MV-4-11 (cell line): ENCODE measurements at regions not wholly inside any gene's neighbourhood (a gene's known extent, or its start where the extent isn't known, plus 50 kb on each side); places are given as distances from the start of the nearest gene placed in this dataset.
"Not testable (repeated sequence)": the region's sequence is repeated elsewhere in the genome, so short reads cannot be mapped to it uniquely, and the experiment has no call there.

Source experiments
- DNase-seq: peaks from one replicate; lab custom pipeline; 2025; lab: John Stamatoyannopoulos, UW

DNA sequence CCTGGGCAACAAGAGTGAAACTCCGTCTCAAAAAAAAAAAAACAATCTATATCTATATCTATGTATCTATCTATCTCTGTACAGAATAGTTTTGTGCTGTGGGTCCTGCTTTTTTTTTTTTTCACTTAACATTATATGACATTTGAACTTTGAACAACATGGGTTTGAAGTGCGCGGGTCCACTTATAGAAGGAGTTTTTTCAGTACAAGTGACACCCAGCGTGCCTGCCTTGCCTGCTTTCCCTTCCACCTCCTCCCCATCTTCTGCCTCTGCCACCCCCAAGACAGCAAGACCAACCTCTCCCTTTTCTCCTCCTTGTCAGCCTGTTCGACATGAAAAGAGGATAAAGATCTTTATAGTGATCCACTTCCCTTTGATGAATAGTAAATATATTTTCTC, 102.2 kb upstream of the KCNG1 start:
- DNase-seq, result no peak

DNA sequence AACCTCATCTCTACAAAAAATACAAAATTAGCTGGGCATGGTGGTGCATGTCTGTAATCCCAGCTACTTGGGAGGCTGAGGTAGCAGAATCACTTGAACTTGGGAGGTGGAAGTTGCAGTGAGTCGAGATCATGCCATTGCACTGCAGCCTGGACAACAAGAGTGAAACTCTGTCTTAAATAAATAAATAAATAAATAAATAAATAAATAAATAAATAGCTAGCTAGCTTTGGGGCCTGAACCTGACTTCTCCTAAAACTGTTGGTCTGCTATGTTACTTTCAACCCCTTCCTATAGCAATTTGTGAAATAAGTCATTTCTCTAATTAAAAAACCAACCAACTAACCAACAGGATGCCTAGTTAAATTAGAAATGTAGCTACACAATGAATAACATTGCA, 101.0 kb upstream of the KCNG1 start:
- not testable (repeated sequence) for DNase-seq

DNA sequence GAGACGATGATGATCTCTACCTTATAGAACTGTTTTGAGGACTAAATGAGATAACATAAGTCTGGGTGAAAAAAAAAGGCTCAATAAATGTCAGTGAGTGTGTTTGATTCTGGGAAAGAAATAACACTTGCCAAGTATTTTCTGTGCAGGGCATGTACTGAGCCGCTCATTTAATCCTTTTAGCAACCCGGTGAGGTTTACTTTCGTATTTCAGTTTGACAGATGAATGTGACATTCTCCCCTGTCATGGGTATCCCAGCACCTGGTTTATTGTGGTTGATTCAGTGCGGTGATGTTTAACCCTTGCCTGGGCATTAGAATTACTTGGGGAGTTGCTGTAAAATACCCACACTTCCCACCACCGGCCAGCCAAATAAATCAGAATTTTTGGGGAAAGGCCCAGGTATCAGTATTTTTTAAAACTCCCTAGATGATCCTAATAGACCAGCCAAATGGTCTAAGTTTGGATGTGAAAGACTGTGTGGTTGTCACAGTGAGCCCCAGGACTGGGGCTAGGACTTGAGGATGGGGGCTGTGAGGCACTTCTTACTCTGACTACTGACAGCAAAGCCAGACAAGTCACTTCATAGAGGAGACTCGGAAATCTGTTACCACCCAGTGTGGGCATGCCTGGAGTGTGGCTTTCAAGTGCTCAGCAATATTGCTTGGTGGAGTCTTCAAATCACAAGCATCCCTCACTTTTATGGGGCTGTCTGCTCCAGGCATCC, 100.2 kb upstream of the KCNG1 start:
- no peak for DNase-seq

DNA sequence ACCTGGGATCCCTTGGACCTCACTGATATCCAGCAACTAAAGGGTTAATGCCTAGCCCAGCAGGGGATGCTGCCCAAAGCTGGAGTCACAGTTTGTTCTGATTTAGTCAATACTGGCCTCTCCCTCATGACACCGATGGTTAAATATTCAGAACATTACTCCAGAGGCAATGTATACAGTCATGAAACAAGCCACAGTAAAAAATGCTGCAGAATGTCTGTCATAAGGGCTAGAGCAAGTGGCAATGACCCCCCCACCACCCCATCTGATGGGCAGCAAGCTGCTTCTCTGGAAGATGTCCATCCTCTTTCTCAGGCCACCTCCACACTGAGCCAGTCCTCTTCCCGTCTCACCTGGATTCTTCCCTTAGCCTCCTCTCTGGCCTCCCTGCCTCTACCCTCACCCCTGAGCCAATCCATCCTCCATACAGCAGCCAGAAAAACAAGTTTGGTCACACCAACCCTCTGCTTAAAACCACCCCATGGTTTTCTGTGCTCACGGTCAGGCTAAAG, 99.0 kb upstream of the KCNG1 start:
- no peak for DNase-seq

DNA sequence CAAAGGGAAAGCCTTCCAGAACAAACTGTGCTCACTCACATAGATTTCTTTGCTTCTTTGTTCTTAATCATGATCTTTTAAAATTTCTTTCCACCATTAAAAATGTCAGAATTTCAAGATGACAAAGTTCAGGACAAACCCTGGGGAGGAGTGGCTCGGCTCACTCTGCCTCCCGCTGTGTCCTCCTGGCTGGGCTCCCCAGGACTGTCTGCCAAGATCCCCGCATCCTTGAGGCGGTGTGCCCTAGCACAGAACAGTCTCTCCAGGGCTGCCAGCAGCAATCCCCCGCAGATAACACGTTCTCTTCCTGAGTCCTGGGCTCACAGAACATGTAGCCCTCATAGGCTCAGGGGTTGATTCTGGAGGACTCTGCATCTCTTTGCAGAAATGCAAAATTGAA, 98.4 kb upstream of the KCNG1 start:
- DNase-seq, result no peak

DNA sequence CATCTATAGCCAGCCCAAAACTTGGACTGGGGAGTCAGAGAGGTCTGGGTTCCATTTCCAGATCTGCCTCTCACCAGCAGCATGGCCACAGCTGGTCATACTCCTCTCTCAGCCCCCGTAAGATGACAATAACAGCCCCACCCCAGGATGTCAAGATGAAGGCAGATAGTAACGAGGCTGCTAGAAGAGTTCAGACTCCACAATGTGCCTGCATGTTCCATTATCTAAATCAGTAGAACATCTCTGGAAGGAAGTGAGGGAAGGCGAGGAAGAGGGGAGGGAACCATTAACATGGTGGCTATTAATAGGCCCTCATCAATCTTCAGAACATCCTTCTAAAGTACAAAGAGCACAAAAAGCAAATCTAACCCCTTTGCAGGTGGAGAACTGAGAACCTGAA, 98.0 kb upstream of the KCNG1 start:
- no peak for DNase-seq

DNA sequence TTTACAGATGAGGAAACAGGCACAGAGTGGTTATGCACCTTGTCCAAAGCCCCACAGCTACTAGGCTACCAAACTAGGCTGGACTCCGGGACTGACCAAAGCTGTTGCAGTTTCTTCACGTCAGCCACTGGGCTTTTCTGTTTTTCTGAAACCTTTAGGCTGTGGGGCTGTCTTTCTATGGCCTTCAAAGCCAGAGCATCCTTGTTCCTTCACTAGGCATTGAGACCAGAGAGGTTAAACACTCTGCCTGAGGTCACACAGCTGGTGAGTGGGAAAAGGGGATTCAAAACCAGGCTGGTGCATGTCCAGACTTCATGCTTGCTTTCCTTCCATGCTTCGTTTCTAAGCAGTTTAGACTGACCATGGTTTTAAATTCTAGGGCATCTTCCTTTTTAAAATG, 97.5 kb upstream of the KCNG1 start:
- no peak for DNase-seq

DNA sequence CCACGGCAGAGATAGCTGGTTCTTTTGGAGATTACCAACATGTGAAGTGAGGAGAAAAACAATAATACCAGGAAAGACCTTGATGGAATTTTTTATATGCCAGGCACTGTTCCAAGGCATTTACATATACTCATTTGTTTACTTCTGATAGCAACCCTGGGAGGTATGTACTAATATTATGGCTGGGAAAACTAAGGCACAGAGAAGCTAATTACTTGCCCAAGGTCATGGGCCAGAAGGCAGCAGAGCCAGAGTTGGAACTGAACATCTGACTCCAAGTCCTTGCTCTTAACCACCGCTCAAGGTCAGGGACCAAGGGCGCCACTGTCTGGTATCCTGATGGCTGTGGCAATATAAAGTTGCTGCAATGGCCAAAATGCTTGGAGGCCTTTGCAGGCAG, 97.0 kb upstream of the KCNG1 start:
- no peak for DNase-seq

DNA sequence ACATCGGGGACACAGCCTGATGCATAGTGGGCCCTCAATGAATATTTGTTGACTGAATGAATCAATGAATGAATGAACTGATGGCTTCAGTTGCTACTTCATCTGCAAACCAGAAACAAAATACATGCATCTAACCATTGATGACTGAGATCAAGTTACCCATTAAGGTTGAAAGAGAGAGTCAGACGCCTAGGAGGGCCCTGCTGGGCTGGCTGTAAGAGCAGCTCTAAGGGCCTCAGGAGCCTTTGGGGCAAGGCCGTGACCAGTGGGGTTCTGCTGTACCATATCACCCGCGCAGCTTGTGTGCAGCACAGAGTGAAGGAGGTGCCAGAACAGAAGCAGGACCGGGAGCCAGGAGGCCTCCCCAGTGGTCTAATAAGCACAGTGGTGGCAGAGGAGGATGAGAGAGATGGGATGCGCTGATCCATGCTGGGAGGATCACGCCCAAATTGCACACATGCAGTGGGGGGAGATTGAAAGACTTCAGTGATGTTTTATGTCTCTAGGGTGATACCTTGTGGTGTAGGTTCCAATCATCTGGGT, 96.1 kb upstream of the KCNG1 start:
- DNase-seq, result no peak

DNA sequence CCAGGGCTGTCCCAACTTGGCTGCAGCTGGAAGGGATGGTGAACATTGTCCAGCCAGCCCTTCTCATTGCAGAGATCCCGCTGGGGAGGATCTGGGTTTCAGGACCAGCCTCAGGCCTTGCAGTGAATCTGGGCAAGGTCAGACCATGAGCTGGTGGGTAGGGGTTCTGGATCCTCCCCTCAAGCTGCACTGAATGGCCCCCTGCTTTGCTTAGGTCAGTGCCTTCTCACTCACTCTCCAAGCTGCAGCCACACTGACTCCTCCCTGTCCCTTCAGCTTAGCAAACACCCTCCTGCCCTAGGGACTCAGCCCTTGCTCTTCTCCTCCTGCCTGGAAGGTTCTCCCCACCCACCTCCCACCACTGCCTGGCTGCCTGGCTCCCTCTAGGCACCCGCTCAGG, 95.3 kb upstream of the KCNG1 start:
- no peak for DNase-seq

DNA sequence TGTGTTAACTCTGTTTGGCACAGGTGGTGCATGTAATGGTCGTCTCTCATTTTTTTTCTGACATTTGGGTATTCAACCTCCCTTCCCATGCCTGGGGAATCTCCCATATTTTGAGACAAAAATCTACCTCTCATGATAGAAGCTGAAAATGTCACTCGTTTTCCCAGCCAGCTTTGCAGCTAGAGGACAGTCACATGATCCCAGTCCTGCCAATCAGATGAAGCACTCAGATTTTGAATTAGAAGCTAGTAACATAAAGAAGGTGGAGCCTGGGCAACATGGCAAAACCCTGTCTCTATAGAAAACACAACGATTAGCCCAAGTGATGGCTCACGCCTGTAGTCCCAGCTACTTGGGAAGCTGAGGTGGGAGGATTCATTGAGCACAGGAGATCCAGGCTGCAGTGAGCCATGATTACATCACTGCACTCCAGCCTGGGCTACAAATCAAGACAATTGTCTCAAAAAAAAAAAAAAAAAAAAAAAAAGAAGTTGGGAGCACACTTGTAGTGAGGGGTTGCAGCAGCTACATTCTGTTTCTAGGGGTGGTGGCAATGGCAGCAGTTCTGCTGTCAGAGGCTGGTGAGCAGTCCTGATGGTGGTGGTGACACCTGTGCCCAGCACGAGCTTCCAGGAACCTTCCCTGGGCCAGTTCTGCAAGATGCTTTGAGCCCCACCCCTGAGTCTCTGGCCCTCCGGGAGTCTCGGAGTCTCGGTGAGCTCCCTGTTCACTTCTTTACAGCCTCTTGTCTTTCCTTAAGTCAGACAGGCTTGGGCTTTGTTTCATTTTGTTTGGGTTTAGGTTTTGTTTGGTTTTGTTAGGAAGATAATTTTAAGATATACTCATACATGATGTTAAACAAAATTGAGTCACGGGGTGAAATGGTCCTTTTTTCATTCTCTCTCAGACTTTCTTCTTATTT, 94.1 kb upstream of the KCNG1 start:
- no peak for DNase-seq

DNA sequence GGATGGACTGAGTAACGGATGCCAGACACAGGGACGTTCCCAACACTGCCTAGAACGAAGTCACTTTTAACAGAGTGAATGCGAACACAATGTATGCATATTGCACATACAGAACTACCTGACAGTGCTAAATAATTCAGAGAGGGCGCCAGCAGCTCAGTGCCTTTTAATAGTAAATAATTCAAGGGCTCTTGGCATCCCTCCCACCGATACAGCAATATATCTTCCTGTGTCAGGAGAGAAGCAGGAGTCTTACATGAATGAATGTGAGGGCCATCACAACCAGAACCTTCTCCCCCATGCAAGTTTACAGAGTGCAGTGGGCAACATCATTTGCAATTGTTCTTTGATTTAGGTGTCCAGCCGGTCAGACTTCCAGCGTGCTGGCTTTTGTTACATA, 88.4 kb upstream of the KCNG1 start:
- DNase-seq, result no peak

DNA sequence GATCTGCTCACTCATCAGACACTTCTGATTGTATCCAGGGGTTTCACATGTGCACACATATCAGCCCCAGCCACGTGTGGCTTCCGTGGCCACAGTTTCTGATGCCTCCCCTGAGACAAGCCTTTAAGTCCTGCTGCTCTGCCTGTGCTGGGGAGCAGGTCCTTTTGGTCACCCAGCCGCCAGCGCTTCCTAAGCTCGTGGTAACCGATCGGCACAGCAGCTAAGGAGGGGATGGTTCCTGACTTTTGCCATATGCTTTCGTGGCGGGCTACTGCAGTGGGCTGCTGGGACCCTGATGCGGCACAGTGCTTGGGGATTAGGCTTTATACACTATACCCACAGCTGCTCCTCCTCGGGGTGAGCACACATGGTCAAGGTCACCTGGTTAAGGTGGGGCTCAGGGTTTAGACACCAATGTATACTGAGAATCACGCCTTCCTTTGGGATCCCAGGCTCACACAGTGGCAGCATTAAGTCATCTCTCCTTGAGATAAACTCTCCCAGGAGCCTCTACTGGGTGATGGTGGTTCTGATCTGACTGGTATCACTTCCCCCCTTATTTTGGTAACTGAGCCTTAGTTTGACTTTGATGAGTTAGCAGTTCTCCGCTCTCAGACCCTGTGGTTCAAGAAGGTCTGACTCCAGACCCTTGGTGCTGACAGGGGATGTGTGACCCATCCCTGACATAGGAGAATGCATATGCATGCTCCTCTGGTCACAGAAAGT, 85.9 kb upstream of the KCNG1 start:
- peak; percentile 21 for DNase-seq

DNA sequence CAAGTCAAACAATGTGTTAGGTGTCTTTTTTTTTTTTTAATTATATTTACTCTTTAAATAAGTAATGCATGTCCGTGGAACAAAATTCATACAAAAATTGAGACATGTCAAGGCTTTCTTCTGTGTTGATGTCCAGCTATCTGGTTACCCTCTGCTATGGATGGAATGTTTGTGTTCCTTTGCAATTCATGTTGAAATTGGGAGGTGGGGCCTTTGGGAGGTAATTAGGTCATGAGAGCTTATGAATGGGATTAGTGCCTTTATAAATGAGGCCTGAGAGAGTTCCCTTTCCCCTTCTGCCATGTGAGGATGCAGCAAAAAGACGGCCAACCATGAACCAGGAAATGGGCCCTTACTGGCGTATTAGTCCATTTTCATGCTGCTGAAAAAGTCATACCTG, 83.1 kb upstream of the KCNG1 start:
- DNase-seq, result no peak

DNA sequence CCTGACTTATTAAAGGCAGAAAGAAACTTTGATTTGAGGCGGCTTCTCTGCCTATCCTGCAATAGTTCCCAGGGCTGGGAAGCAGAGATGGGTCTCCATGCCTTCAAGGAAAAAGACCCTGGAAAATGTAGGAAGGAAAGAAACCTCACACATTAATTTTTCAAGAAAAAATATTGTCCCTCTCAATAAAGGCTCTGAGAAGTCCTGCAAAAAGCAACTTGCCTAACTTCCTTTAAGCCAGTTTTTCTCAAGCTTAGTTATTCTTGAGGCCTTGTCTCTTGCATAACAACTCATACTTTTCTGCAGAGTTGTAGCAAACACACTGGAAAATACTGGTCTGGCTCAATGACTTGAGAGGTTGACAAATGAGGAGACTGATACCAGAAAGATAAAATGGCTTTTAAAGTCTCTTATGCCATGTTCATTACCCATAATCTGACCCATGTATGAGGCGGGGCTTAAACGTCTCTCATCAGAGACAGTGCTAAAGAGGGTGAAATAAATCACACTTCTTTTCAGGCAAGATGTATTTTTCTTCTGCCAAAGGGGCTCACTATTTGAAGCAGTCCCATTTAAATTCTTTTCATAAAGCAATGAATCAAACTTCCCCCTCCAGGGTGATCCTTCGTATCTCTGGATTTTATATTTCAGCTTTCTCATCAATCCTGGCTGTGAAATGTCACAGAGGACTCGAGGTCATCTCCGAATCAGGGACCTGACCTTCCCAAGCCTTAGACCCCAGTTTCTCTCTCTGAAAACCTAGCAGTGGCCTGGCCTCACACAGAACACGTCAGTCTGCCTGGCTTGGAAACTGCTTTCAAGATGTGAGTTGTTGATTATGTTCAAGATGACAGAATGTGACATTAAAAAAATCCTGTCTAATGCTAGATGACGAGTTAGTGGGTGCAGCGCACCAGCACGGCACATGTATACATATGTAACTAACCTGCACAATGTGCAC, 82.3 kb upstream of the KCNG1 start:
- peak; percentile 1 for DNase-seq

DNA sequence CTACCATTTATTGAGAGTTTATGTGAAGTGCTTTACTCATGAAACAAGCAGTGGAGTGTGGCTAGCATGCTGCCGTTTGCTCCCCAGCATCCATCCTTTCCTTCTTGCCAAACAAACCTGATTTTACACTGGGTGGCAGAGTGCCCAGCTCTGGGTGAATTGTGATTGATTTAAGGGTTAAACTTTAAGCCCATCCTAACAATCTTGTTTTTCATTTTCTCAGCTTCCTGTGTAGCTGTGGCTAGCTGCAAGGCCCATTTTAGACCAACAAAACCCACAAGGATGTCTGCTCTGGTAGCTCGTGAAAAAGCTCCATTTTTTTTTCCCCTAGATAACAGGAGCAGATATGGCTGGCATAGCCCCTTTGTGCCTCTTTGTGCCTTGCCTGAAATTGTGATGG, 77.7 kb upstream of the KCNG1 start:
- no peak for DNase-seq

DNA sequence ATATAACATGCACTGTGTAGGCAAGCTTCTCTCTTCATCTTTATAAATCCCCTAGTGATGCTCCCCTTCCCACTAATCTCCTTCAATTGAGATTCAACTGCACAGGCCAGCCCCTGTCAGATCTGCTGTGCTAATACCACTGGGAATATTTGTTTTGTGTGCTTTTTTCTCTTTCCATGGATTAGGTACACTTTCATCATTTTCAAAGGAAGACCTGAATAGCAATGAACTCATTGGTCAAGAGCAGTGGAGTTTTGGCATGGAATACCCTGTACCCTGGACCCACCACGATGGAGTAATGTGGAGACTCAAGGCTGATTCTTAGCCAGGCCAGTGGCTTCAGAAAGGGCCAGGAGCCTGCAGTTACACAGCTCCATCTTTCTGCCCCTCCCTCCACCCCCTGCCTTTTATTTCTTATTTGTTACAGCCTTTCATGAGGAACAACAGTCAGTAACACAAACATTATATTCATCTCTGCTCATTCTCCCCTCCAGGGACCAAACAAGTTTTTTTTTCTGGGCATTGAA, 75.4 kb upstream of the KCNG1 start:
- DNase-seq, result no peak

DNA sequence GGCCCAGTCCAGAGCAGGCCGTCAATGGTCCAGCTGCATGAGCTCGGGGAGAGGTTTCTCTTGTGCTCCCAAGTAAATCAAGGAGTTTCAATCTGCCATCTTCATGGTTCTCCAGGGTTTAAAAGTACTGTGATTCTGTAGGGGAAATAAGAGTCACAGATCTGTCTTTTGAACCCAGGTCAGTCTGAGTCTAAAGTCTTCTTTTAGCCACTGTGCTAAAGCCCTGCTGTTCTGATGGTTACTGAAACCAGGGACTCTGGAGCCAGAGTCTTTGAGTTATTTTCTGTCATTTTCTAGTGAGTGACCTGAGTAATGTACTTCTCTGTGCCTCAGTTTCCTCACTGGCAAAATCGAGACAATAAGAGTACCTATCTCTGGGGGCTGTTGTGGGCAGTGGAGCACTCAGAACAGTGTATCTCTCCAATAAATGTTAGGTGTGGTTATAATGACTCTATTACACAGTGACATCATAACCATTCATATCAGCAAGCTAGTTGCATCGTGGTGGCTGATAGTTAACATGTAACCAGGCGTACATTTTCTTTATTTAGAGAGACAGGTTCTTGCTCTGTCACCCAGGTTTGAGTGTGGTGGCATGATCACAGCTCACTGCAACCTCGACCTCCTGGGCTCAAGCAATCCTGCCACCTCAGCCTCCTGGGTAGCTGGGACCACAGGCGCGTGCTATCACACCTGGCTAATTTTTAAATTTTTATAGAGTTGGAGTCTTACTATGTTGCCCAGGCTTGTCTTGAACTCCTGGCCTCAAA, 74.6 kb upstream of the KCNG1 start:
- DNase-seq, result no peak

DNA sequence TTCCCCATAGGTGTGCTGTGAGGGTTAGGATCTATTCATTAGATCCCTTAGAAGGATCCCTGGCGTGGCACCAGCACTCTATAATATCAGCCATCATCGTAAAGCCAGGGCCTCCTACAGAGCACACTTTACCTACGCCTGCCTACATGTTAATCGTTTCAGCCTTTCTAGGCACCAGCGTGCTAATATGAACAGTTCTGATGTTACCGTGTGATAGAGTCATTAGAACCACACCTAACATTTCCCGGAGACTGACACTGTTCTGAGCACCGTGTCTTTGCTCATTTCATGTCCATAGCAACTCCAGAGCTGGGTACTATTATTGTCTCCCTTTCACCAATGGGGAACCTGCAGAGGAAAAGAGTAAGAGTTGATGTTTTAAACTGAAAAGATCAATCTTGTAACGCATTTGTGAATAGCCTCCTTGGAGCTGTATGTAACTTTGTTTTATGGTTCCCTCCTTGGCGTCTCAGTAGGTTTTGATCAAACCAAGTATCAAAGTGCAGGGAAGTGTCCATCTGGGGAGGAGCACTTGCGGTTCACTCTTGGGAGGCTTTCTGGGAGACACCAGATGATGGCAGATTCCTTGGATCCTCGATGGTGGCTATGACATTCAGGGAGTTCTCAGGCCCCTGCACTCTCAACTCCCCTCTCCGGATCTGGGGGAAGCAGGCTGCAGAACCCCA, 73.8 kb upstream of the KCNG1 start:
- DNase-seq, result no peak
